ENCODE measurements at regions not wholly inside any gene's neighbourhood (a gene's known extent, or its start where the extent isn't known, plus 50 kb on each side); places are given as distances from the start of the nearest gene placed in this dataset.

- H3K4me3 ChIP-seq (ENCODE audit: low read depth, low read length): no peak overlapping the region
- no peak for TF ChIP-seq CTCF (IDR thresholded peaks at IDR 0.05; ENCODE audit: insufficient read depth, low read length)
Observed at GRCh38 chr2:5454051-5454390, 238.2 kb upstream of the SOX11 start.

GRCh38 chr2:5459041-5459440 is 233.1 kb upstream of the SOX11 start:
- TF ChIP-seq CTCF (IDR thresholded peaks at IDR 0.05; ENCODE audit: insufficient read depth, low read length): no peak
- no peak for DNase-seq (ENCODE audit: low read depth)
- no peak overlapping the region for H3K4me3 ChIP-seq (ENCODE audit: low read depth, low read length)

More at GRCh38 chr2:5454051-5454390, 238.2 kb upstream of the SOX11 start:
- no peak for DNase-seq (ENCODE audit: low read depth)

GRCh38 chr2:5464657-5465056 is 227.5 kb upstream of the SOX11 start:
- TF ChIP-seq CTCF (IDR thresholded peaks at IDR 0.05; ENCODE audit: insufficient read depth, low read length): no peak
- no peak overlapping the region for H3K4me3 ChIP-seq (ENCODE audit: low read depth, low read length)
- no peak for DNase-seq (ENCODE audit: low read depth)

GRCh38 chr2:5465859-5466258 is 226.3 kb upstream of the SOX11 start:
- TF ChIP-seq CTCF (IDR thresholded peaks at IDR 0.05; ENCODE audit: insufficient read depth, low read length): no peak
- H3K4me3 ChIP-seq (ENCODE audit: low read depth, low read length): no peak overlapping the region
- DNase-seq (ENCODE audit: low read depth): no peak

GRCh38 chr2:5467178-5467905 is 224.8 kb upstream of the SOX11 start:
- no peak overlapping the region for H3K4me3 ChIP-seq (ENCODE audit: low read depth, low read length)
- no peak for TF ChIP-seq CTCF (IDR thresholded peaks at IDR 0.05; ENCODE audit: insufficient read depth, low read length)
- DNase-seq (ENCODE audit: low read depth): no peak

GRCh38 chr2:5472673-5473072 is 219.5 kb upstream of the SOX11 start:
- no peak overlapping the region for H3K4me3 ChIP-seq (ENCODE audit: low read depth, low read length)
- DNase-seq (ENCODE audit: low read depth): no peak
- TF ChIP-seq CTCF (IDR thresholded peaks at IDR 0.05; ENCODE audit: insufficient read depth, low read length): no peak

- no peak overlapping the region for H3K4me3 ChIP-seq (ENCODE audit: low read depth, low read length)
- no peak for TF ChIP-seq CTCF (IDR thresholded peaks at IDR 0.05; ENCODE audit: insufficient read depth, low read length)
- no peak for DNase-seq (ENCODE audit: low read depth)
Observed at GRCh38 chr2:5473635-5474034, 218.5 kb upstream of the SOX11 start.
